Adrenal gland (tissue), 9 donors: ENCODE measurements at regions not wholly inside any gene's neighbourhood (a gene's known extent, or its start where the extent isn't known, plus 50 kb on each side); places are given as distances from the start of the nearest gene placed in this dataset.

Experiments used
- DNase-seq, 7 donors: peaks; one replicate each; pipeline ENCODE4 v3.0.0-alpha.2; 2019 to 2020
- H3K27ac ChIP-seq, 5 donors: fragments of 200-600 bp; sonication (generic) in 4 of 5; 1 replicate in 3 of 5; 2 replicates in 2 of 5; pipeline versions ENCODE4 v1.5.1 to v1.8.0; 2016 to 2020; ENCODE audit warnings: mild to moderate bottlenecking in 1 of 5
- H3K27me3 ChIP-seq: fragments of 200-600 bp; 2 replicates; pipeline ENCODE4 v1.8.0; 2021
- H3K36me3 ChIP-seq, 2 donors: fragments of 200-600 bp; replicated peaks in 1 of 2; 1 replicate in 1 of 2; 2 replicates in 1 of 2; pipeline versions ENCODE4 v1.5.1 to v1.8.0; 2018 to 2022
- H3K4me1 ChIP-seq, 2 donors: fragments of 200-600 bp; replicated peaks in 1 of 2; 1 replicate in 1 of 2; 2 replicates in 1 of 2; pipeline versions ENCODE4 v1.5.1 to v1.8.0; 2018 to 2021
- H3K4me3 ChIP-seq, 4 donors: fragments of 200-600 bp; sonication (generic) in 3 of 4; one replicate each; pipeline ENCODE4 v1.5.1; 2016 to 2018
- H3K9me3 ChIP-seq, 3 donors: fragments of 200-600 bp; sonication (generic) in 1 of 3; replicated peaks in 1 of 3; 1 replicate in 2 of 3; 2 replicates in 1 of 3; pipeline versions ENCODE4 v1.5.1 to v1.8.0; 2016 to 2021
- POLR2A ChIP-seq, 2 donors: fragments of 450-650 bp; IDR thresholded peaks; one replicate each; pipeline ENCODE4 v1.6.1; 2017; ENCODE audit warnings: antibody characterized with exemption in 2 of 2, mild to moderate bottlenecking in 2 of 2, moderate library complexity in 1 of 2
- WGBS, 4 donors: extraction: QIAGEN DNeasy Blood & Tissue Kit in 2 of 4; methylation state at CpG; one replicate each; pipeline versions ENCODE4 v1.1.5 to v1.1.7; 2013 to 2017; 5-methylcytosine and 5-hydroxymethylcytosine counted together
- intact Hi-C, 2 donors: fragments of 100-400 bp; cut with DNase I; formaldehyde crosslinking; loops; one replicate each; pipeline versions ENCODE4 v1.14.1 to v1.15.0; 2022 to 2023
- TF ChIP-seq, protein P1 (sequence below), 6 experiments: fragments of 450-650 bp in 4 of 6; fragments of 200-600 bp in 2 of 6; sonication (generic) in 1 of 6; IDR thresholded peaks; 1 replicate in 5 of 6; 2 replicates in 1 of 6; pipeline versions ENCODE4 v1.5.1 to v1.8.0; 2016 to 2021; ENCODE audit warnings: antibody characterized with exemption in 6 of 6, mild to moderate bottlenecking in 2 of 6, moderate library complexity in 1 of 6
- donor health status: healthy with polysubstance abuse.
- donor health status: Bipolar disorder and iron deficiency.
- donor health status: DM: yes; HTN: yes; CAD: no.
- donor health status: DM: no; HTN: no; CAD: no.
- donor health status: DM: no; HTN: no; CAD: no.

DNA sequence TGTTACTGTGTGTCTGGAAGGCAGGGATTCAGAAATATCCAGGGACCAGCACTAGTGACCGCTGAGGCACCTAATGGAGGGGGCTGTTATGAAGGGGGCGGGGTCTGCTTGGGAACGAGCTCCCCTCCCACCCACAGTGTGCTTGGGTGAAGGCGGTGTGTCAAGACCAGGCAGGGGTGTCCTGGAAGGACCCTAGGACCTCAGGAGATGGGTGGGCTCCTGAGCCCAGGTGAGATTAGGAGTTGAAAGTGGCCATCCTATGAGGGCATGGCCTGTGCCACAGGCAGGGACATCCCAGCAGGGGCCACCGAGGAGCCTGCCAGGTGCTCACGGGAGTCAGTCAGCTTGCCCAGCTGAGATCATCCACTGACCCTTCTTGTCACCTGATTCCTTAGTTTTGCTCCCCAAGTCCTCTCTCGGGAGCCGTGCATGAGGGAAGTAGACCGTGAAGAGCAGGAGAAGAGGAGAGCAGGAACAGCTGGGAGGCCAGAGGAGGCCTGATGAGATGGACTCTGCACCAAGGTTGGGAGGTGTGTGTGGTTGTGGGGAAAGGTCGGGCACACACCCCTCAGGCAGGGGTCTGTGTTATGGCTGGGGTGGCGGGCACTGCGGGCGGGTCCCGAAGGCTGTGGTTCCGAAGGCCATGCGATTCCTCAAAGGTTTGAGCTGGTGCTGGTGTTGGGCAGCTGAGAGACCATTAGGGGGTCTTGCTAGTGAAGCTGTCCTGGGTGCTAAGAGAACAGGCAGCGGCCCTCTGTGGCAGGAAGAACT, 180.9 kb upstream of the HS6ST1 start:
- intact Hi-C loops: no loop called here
- TF ChIP-seq, protein P1, sequence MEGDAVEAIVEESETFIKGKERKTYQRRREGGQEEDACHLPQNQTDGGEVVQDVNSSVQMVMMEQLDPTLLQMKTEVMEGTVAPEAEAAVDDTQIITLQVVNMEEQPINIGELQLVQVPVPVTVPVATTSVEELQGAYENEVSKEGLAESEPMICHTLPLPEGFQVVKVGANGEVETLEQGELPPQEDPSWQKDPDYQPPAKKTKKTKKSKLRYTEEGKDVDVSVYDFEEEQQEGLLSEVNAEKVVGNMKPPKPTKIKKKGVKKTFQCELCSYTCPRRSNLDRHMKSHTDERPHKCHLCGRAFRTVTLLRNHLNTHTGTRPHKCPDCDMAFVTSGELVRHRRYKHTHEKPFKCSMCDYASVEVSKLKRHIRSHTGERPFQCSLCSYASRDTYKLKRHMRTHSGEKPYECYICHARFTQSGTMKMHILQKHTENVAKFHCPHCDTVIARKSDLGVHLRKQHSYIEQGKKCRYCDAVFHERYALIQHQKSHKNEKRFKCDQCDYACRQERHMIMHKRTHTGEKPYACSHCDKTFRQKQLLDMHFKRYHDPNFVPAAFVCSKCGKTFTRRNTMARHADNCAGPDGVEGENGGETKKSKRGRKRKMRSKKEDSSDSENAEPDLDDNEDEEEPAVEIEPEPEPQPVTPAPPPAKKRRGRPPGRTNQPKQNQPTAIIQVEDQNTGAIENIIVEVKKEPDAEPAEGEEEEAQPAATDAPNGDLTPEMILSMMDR (IDR thresholded peaks at IDR 0.05): no peak
- TF ChIP-seq POLR2A (IDR thresholded peaks at IDR 0.05): no peak
- H3K27ac ChIP-seq: no peak overlapping the region
- H3K9me3 ChIP-seq: no peaks in the 10 kb centered on the region
- DNase-seq: peak in 3 of 7 donors; percentile 10 to 34 (median 15)
- no peaks in the 10 kb centered on the region for H3K27me3 ChIP-seq
- H3K36me3 ChIP-seq: no peaks in the 10 kb centered on the region
- no peak overlapping the region for H3K4me3 ChIP-seq
- 92 to 94% (median 93%) methylated on average over 16 to 17 of the region's 17 CpGs for WGBS, 4 donors
- peaks cover 7 to 8% of the 10 kb centered on the region in 2 donors for H3K4me1 ChIP-seq

DNA sequence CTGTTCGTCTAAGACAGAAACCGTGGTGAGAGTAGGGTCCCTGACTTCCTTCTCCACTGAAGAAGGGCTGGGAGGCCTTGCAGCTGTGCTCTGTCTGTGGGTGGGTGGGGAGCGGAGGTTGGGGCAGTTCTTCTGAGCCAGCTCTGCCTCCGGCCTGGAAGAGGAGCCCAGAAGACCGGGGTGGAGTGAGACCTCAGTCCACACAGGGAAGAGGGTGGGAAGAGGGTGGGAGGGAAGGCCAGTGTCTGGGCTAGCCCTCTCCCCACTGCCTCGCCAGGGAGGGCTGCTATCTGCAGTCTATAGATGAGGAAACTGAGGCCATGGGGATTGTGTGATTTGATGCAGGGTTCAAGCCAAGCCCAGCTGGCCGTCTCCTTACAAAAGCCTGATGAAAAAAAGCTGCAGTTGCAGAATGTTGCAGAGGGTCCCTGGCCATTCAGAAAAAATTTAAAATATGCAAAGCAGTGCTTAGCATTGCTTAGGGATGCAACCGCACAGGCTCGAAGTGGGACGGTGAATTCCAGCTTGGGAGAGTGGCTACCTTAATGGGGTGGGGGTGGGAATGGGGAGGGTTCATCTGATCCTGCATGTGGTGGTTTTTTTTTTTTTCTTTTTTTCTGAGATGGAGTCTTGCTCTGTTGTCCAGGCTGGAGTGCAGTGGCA, 181.6 kb upstream of the HS6ST1 start:
- Histone ChIP-seq H3K9me3 (no peaks in the 10 kb centered on the region), H3K4me1 (peaks cover 2 to 3% of the 10 kb centered on the region in 2 donors), H3K27me3 (no peaks in the 10 kb centered on the region), H3K36me3 (no peaks in the 10 kb centered on the region), H3K4me3 (no peak overlapping the region), H3K27ac (no peak overlapping the region)
- peak in 2 of 7 donors; percentile 9 to 37 for DNase-seq
- intact Hi-C loops: no loop called here
- no peak for TF ChIP-seq POLR2A (IDR thresholded peaks at IDR 0.05)
- TF ChIP-seq, protein P1 (IDR thresholded peaks at IDR 0.05): no peak
- 70 to 80% (median 76%) methylated on average over 10 of the region's 10 CpGs for WGBS, 4 donors

DNA sequence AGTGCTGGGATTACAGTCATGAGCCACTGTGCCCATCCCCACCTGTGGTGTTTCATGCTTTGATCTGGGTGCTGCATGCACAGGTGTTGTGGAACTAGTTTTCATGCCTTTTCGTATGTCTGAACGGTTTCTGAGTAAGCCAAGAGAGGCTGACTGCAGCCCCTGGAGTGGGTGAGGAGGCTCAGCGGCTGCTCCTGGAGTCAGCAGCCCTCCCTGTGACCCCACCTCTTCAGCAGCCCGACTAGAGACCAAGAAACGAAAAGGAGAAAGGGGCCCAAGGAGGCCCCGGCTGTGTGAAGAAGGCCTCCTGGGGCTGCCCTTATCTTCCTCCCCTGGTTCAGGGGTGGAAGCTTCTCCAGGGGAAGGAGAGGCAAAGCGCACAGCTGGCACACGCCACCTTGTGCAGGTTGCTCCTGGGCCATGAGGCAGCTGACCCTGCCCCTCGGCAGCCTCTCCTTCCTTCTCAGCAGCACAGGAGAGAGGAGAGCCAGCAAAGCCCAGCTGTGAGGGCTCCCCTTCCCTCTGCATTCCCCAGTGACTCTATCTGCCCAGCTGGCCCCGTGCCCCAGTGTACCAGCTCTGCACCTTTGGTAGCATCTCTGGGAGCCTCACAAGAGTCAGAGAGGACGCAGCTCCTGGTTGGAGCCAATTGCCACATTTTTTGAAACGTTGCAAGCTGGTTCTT, 182.5 kb upstream of the HS6ST1 start:
- Histone ChIP-seq H3K27me3 (no peaks in the 10 kb centered on the region), H3K27ac (no peak overlapping the region), H3K9me3 (no peaks in the 10 kb centered on the region), H3K4me1 (no peaks in the 10 kb centered on the region), H3K4me3 (no peak overlapping the region), H3K36me3 (no peaks in the 10 kb centered on the region)
- no peak for TF ChIP-seq POLR2A (IDR thresholded peaks at IDR 0.05)
- TF ChIP-seq, protein P1 (IDR thresholded peaks at IDR 0.05): no peak
- intact Hi-C loops: no loop called here
- WGBS, 4 donors: 90 to 94% (median 93%) methylated on average over 10 to 12 of the region's 12 CpGs
- peak in 2 of 7 donors; percentile 5 to 18 for DNase-seq

DNA sequence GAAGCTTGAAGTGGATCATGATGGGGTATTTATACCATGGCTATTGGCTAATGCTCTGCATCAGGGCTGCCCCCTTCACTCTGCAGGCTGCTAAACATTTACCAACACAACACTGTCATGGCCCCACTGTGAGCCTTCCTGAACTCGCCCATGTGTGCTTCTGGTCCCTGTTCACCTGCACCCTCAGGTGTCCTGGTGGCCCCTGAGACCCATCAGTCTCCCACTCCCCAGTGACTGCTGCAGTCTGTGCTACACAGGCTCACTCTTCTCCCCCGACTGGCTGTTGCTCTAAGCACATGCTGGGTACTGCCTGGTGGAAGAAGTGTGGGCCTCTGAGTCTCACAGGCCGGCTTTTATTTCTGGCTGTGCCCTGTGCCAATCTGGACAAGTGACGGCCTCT, 183.0 kb upstream of the HS6ST1 start:
- no peak for TF ChIP-seq POLR2A (IDR thresholded peaks at IDR 0.05)
- TF ChIP-seq, protein P1 (IDR thresholded peaks at IDR 0.05): no peak
- H3K4me1 ChIP-seq: no peaks in the 10 kb centered on the region
- 79 to 90% (median 86%) methylated on average over 4 of the region's 4 CpGs for WGBS, 4 donors
- H3K36me3 ChIP-seq: no peaks in the 10 kb centered on the region
- peak in 2 of 7 donors; percentile 12 to 31 for DNase-seq
- no peak overlapping the region for H3K27ac ChIP-seq
- intact Hi-C loops: no loop called here
- no peaks in the 10 kb centered on the region for H3K27me3 ChIP-seq
- H3K4me3 ChIP-seq: no peak overlapping the region
- no peaks in the 10 kb centered on the region for H3K9me3 ChIP-seq
